ENCODE measurements at regions not wholly inside any gene's neighbourhood (a gene's known extent, or its start where the extent isn't known, plus 50 kb on each side); places are given as distances from the start of the nearest gene placed in this dataset.
"Not testable (repeated sequence)": the region's sequence is repeated elsewhere in the genome, so short reads cannot be mapped to it uniquely, and the experiment has no call there.

GRCh38 chr1:72530646-72531045 lies 248.3 kb upstream of the NEGR1 start:
- no peak for DNase-seq

- DNase-seq = no peak
Observed at GRCh38 chr1:72526926-72527325, 244.6 kb upstream of the NEGR1 start.

DNA sequence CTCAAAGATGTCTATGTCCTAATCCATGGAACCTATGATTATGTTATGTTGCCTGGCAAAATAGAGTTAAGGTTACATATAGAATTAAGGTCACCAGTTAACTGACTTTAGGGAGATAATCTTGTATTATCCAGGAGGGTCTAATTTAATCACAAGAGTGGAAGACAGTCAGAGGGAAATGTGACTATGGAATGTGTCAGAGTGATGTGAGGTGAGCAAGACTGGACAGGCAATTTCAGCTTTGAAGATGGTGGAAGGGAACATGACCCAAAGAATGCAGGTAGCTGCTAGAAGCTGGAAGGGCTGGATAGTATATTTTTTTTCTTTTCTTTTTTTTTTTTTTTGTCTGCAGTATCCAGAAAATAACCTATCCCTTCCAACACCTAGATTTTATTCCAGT lies 241.7 kb upstream of the NEGR1 start:
- no peak for DNase-seq

- DNase-seq = no peak
Observed at GRCh38 chr1:72521659-72522058, 239.3 kb upstream of the NEGR1 start.

- DNase-seq = no peak
Observed at GRCh38 chr1:72516826-72517225, 234.5 kb upstream of the NEGR1 start.

DNA sequence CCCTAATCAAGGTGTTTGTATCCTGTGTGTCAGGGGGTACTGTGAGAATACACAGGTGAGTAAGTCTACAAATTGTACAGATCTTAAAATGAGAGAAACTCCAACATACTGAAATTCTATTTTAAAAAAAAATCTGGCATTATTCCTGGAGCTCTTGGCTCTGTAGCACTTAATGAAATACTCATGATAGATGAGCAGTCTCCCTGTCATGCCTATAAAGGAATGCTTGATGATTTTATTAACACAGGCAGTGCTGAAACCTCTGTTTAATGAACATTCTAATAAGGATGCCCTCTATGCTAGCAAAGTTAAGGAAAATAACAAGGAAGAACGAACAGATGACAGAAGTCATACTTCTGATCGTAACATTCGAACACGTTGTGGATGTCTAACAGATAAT lies 233.9 kb upstream of the NEGR1 start:
- DNase-seq = no peak

DNA sequence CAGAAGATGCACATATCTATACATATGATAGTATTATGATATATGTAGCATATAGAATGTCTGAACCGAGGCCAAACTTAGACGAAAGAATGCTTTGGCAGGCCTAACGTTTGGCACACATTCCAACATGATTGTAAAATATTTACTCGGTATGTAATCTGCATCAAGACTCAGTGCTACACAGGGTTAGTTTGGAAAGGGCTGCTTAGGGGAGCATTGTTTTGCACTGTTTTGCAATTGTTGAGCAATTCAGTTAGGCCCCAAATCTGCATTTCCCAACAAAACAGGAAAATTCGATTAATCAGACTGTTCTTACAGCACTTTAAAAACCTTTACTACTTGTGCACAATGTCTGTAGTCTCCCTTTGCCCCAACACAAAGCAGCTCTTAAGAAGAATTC lies 216.0 kb upstream of the NEGR1 start:
- DNase-seq = no peak

GRCh38 chr1:72489801-72490200 lies 207.5 kb upstream of the NEGR1 start:
- no peak for DNase-seq

GRCh38 chr1:72485801-72486200 lies 203.5 kb upstream of the NEGR1 start:
- no peak for DNase-seq

DNA sequence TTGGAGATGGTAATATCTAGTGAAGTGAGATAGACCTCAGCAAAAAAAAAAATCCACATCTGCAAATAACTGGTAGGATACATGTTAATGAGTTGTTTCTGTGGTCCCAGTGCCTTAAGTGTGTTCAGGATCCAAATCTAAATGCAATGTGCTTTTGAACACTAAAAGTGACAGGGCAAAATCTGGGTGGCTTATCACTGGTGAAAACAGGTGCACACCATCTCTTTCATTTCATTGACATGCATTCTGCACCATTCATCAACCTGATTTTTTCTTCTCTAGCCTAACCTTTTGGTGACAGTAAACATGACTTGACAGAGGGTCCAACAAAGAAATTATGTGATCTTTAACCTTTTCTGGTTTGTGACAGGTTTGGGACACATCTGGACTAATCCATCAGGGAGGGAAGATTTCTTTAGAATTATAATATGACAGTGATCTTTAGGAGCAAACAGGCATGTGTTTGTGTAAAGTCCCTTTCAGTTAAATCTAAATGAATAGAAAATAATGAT lies 201.6 kb upstream of the NEGR1 start:
- DNase-seq = no peak

DNA sequence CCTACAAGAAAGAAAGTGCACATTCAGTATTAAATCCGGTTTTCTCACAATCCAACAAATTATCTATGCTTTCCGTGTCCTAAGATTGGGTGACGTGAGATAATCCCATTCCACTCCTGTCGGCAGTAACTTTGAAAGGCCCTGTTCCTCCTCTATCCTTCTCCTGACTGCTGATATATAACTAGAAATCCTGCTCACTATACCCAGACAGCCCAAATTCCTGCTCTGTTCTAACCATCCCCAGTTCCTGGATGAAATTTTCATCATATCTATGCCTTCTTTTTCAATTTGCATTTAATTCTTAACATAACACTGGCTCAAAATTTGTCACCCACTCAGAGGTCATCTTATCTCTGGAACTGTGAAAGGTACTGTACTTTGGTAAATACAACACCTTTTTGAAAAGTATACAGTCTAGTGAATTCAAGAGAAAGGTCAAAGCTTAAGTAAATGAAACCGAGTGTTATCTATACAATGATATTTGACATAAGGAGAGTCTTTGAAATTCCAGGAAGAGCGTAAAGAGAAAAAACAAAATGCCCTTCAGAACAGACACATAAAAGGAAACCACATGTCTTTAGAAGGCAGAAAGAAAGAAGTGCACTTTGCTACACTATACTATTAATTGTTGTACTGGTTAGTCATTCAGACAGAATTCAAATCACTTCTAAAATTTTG lies 200.5 kb upstream of the NEGR1 start:
- no peak for DNase-seq

GRCh38 chr1:72481420-72481970 lies 199.2 kb upstream of the NEGR1 start:
- no peak for DNase-seq

GRCh38 chr1:72466376-72466775 lies 184.0 kb upstream of the NEGR1 start:
- DNase-seq = no peak

- peak; percentile 48 for DNase-seq
Observed at GRCh38 chr1:72462186-72462905, 180.0 kb upstream of the NEGR1 start.

- no peak for DNase-seq
Observed at GRCh38 chr1:72442262-72442661, 159.9 kb upstream of the NEGR1 start.

GRCh38 chr1:72439036-72439435 lies 156.7 kb upstream of the NEGR1 start:
- DNase-seq = no peak

- DNase-seq = no peak
Observed at GRCh38 chr1:72438270-72438669, 155.9 kb upstream of the NEGR1 start.

DNA sequence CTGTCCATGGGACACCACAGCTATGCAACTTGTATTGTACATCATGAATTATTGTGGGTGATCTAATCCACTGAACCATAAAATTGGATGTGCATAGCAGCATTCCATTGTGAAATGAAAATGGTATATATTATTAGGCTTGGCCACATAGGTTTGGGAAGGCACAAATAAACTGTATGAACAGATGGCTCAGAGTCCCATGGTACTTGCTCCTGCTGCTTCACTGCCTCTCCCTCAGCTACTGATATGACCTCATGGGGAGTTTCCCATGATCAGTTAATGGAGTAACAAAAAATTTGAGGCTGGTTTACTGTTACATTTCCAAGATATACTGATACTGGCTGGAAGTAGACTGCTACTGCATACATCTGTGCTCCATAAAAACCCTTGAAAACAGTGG lies 152.7 kb upstream of the NEGR1 start:
- peak; percentile 1 for DNase-seq

GRCh38 chr1:72434070-72434469 lies 151.7 kb upstream of the NEGR1 start:
- no peak for DNase-seq

GRCh38 chr1:72433591-72433990 lies 151.3 kb upstream of the NEGR1 start:
- no peak for DNase-seq

- no peak for DNase-seq
Observed at GRCh38 chr1:72432645-72433267, 150.4 kb upstream of the NEGR1 start.

- no peak for DNase-seq
Observed at GRCh38 chr1:72431810-72432209, 149.5 kb upstream of the NEGR1 start.

GRCh38 chr1:72428276-72428675 lies 145.9 kb upstream of the NEGR1 start:
- DNase-seq = not testable (repeated sequence)

Measured in renal pelvis (tissue), 1 donor.